Caco-2 (cell line): ENCODE measurements at regions not wholly inside any gene's neighbourhood (a gene's known extent, or its start where the extent isn't known, plus 50 kb on each side); places are given as distances from the start of the nearest gene placed in this dataset.
A peak's percentile ranks its signal among the peaks of the same experiment; 100 is the strongest.

Experiments
- BruUV-seq: library from RNA; stranded (reverse); fragments of 400-500 nt; replicated peaks from 2 replicates; lab custom pipeline; 2021; lab: Mats Ljungman, UMichigan
- CTCF ChIA-PET: fragments of 300-600 bp; sonication (Branson Sonifier 250); formaldehyde crosslinking; loops from one replicate; lab custom pipeline; 2022; ENCODE audit warnings: antibody characterized with exemption; lab: Charles Lee
- POLR2A ChIA-PET: fragments of 300-600 bp; sonication (Branson Sonifier 250); formaldehyde crosslinking; loops from one replicate; lab custom pipeline; 2022; ENCODE audit warnings: antibody characterized with exemption; lab: Charles Lee
- DNase-seq, 2 experiments: peaks; one replicate each; pipeline versions ENCODE4 v3.0.0 to v3.0.0-alpha.2; 2020 to 2022
- H3K27me3 ChIP-seq: replicated peaks from 2 replicates; pipeline ENCODE4 v1.6.0; 2011; ENCODE audit warnings: low read length; ENCODE audit not compliant: control insufficient read depth, insufficient read depth
- H3K36me3 ChIP-seq: 2 replicates; pipeline ENCODE4 v1.5.1; 2011; ENCODE audit warnings: low read length; ENCODE audit not compliant: control insufficient read depth, insufficient read depth
- H3K4me1 ChIP-seq: fragments of 250-450 bp; sonication (Bioruptor Pico); 2 replicates; pipeline ENCODE4 v1.5.1; 2020; ENCODE audit warnings: mild to moderate bottlenecking
- H3K4me3 ChIP-seq: 2 replicates; pipeline ENCODE4 v1.5.1; 2011; ENCODE audit warnings: low read depth, mild to moderate bottlenecking, control low read depth, low read length
- H3K9me3 ChIP-seq: fragments of 250-450 bp; sonication (Bioruptor Pico); 2 replicates; pipeline ENCODE4 v1.5.1; 2020; ENCODE audit warnings: mild to moderate bottlenecking, moderate library complexity
- H3K27ac Mint-ChIP-seq: one replicate; pipeline ENCODE4 v1.8.0; 2022; ENCODE audit warnings: mixed read lengths; ENCODE audit not compliant: unreplicated experiment
- H3K27me3 Mint-ChIP-seq: one replicate; pipeline ENCODE4 v1.8.0; 2022; ENCODE audit warnings: mixed read lengths; ENCODE audit not compliant: insufficient read depth, unreplicated experiment
- H3K36me3 Mint-ChIP-seq: one replicate; pipeline ENCODE4 v1.8.0; 2022; ENCODE audit warnings: mild to moderate bottlenecking, mixed read lengths; ENCODE audit not compliant: insufficient read depth, unreplicated experiment
- H3K4me1 Mint-ChIP-seq: one replicate; pipeline ENCODE4 v1.8.0; 2022; ENCODE audit warnings: low read depth, mixed read lengths; ENCODE audit not compliant: unreplicated experiment
- H3K4me3 Mint-ChIP-seq: one replicate; pipeline ENCODE4 v1.8.0; 2022; ENCODE audit warnings: mild to moderate bottlenecking, moderate library complexity, mixed read lengths; ENCODE audit not compliant: unreplicated experiment
- H3K9me3 Mint-ChIP-seq: one replicate; pipeline ENCODE4 v1.8.0; 2022; ENCODE audit warnings: mixed read lengths; ENCODE audit not compliant: unreplicated experiment
- intact Hi-C: fragments of 100-400 bp; cut with micrococcal nuclease; formaldehyde crosslinking; loops from one replicate; pipeline ENCODE4 v1.10.0; 2022; ENCODE audit not compliant: unreplicated experiment
- TF ChIP-seq, protein P1 (sequence below), 2 experiments: fragments of 200-600 bp in 1 of 2; IDR thresholded peaks; 1 replicate in 1 of 2; 2 replicates in 1 of 2; pipeline versions ENCODE4 v1.5.1 to v1.8.0; 2011 to 2022; ENCODE audit warnings: antibody characterized with exemption in 1 of 2, control low read depth in 1 of 2, inconsistent platforms in 1 of 2, low read depth in 1 of 2, low read length in 1 of 2, mild to moderate bottlenecking in 1 of 2, moderate library complexity in 1 of 2; ENCODE audit not compliant: insufficient read depth in 1 of 2, severe bottlenecking in 1 of 2, unreplicated experiment in 1 of 2

DNA sequence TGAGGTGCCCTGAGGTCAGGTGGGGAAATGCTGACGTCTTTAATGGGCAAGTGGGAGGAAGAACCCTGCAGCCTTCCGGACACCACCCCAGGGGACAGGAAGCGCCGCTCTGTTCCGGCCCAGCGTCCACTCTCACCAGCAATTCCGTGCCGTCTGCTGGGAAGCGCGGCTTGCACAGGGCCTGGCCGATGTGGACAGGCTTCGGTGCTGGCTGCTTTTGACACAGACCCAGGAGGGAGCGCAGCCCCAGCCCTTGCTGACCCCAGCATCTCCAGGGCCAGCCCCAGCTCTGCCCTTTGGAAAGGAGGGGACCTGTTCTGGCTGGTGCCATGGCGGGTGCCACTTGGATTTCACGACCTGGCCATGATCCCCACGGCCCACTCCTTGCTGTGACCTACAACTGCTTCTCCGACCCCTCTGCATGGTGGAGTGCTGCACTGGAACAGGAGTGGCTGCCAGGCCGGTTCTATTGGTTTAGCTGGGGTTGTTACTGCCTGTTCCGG, 123.2 kb downstream of the DLL1 start:
- CTCF ChIA-PET, result no interaction called here

DNA sequence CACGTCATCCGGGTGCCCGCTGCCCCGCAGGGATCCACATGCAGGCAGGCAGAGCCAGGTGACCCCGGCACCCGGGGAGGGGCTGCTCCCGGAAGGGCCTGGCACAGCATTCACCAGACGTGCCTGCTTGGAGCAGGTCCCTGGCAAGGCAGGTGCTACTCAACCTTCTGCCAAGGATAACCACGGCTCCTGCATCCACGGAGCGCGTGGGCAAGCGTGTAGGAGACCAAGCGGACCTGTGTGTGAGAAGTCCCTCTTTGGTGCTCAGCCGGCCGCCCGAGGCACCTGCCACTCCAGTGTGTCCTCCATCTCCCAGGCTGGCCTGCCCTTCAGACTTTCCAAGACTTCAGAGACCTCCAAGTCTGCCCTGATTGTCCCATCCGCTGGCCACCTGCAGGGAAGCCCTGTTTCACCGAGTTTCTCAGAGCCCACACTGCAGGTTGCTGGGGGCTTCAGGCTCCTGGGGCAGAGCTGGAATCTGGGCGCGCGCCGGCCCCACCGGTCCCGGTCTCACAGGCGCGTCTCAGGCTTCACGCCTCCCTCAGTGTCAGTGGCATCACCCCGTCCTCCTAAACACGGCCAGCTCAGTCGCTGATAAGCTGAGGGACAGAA, 124.3 kb downstream of the DLL1 start:
- no peaks in the 10 kb centered on the region for H3K4me1 ChIP-seq
- no peak overlapping the region for H3K27ac Mint-ChIP-seq
- no peaks in the 10 kb centered on the region for H3K27me3 ChIP-seq
- H3K4me3 Mint-ChIP-seq, result no peak overlapping the region
- H3K4me3 ChIP-seq, result no peak overlapping the region
- ChIA-PET POLR2A (no interaction called here), CTCF (no interaction called here)
- peak in 1 of 2 experiments; percentile 23 for DNase-seq
- TF ChIP-seq, protein P1, sequence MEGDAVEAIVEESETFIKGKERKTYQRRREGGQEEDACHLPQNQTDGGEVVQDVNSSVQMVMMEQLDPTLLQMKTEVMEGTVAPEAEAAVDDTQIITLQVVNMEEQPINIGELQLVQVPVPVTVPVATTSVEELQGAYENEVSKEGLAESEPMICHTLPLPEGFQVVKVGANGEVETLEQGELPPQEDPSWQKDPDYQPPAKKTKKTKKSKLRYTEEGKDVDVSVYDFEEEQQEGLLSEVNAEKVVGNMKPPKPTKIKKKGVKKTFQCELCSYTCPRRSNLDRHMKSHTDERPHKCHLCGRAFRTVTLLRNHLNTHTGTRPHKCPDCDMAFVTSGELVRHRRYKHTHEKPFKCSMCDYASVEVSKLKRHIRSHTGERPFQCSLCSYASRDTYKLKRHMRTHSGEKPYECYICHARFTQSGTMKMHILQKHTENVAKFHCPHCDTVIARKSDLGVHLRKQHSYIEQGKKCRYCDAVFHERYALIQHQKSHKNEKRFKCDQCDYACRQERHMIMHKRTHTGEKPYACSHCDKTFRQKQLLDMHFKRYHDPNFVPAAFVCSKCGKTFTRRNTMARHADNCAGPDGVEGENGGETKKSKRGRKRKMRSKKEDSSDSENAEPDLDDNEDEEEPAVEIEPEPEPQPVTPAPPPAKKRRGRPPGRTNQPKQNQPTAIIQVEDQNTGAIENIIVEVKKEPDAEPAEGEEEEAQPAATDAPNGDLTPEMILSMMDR (IDR thresholded peaks at IDR 0.05; ENCODE audit: insufficient read depth in 1 of 2, low read depth in 1 of 2, low read length in 1 of 2, severe bottlenecking in 1 of 2, unreplicated experiment in 1 of 2), result no peak
- H3K36me3 Mint-ChIP-seq, result no peaks in the 10 kb centered on the region
- no peaks in the 10 kb centered on the region for H3K4me1 Mint-ChIP-seq
- no peaks in the 10 kb centered on the region for H3K27me3 Mint-ChIP-seq
- no peaks in the 10 kb centered on the region for H3K9me3 ChIP-seq
- H3K36me3 ChIP-seq, result no peaks in the 10 kb centered on the region
- no TSS peak for BruUV-seq
- intact Hi-C loops, result no loop called here
- H3K9me3 Mint-ChIP-seq, result no peaks in the 10 kb centered on the region

More for the DNA sequence above, 123.2 kb downstream of the DLL1 start:
- no TSS peak for BruUV-seq
- Mint-ChIP-seq H3K27ac (no peak overlapping the region), H3K9me3 (no peaks in the 10 kb centered on the region), H3K4me1 (no peaks in the 10 kb centered on the region), H3K27me3 (no peaks in the 10 kb centered on the region), H3K4me3 (no peak overlapping the region), H3K36me3 (no peaks in the 10 kb centered on the region)
- TF ChIP-seq, protein P1 (IDR thresholded peaks at IDR 0.05; ENCODE audit: insufficient read depth in 1 of 2, low read depth in 1 of 2, low read length in 1 of 2, severe bottlenecking in 1 of 2, unreplicated experiment in 1 of 2), result no peak
- H3K4me3 ChIP-seq, result no peak overlapping the region
- H3K27me3 ChIP-seq, result no peaks in the 10 kb centered on the region
- H3K4me1 ChIP-seq, result no peaks in the 10 kb centered on the region
- intact Hi-C loops, result no loop called here
- POLR2A ChIA-PET, result no interaction called here
- H3K9me3 ChIP-seq, result no peaks in the 10 kb centered on the region
- DNase-seq, result peak in 1 of 2 experiments; percentile 10
- no peaks in the 10 kb centered on the region for H3K36me3 ChIP-seq

DNA sequence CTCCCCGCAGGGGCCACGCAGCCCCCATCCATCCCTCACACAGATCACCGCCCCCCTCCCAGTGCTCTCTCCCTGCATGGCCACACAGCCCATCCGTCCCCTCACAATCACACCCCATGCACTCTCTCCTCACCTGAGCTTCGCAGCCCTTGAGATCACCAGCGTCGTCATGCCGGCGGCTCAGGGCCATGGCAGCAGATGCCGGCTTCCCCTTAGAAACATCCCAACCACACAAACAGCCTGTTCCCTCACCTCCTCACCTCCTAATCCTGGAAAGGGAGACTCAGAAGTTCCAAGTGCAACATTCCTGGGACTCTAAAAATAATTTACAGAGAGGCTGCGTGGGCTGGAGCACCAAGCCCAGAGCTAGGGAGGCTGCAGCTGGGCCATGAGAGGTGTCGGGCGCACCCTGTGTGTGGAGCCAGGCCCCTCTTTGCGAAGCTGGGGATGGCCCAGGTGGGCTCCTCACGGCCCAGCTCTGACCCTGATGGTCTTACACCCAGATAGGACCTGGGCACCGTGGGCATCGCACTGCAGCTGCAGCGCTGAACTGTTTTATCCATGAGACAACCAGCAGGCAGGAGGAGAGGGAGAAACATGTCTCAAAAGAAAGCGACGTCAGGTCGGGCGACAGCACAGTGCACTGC, 125.3 kb downstream of the DLL1 start:
- Histone ChIP-seq H3K4me3 (no peak overlapping the region), H3K27me3 (no peaks in the 10 kb centered on the region), H3K9me3 (peaks cover 6% of the 10 kb centered on the region; the same call in 1 of the 2 replicates), H3K4me1 (no peaks in the 10 kb centered on the region), H3K36me3 (no peaks in the 10 kb centered on the region)
- no peak overlapping the region for H3K27ac Mint-ChIP-seq
- no peak for DNase-seq
- TF ChIP-seq, protein P1 (IDR thresholded peaks at IDR 0.05; ENCODE audit: insufficient read depth in 1 of 2, low read depth in 1 of 2, low read length in 1 of 2, severe bottlenecking in 1 of 2, unreplicated experiment in 1 of 2), result no peak
- no peaks in the 10 kb centered on the region for H3K9me3 Mint-ChIP-seq
- intact Hi-C loops, result no loop called here
- H3K4me1 Mint-ChIP-seq, result no peaks in the 10 kb centered on the region
- CTCF ChIA-PET, result no interaction called here
- no TSS peak for BruUV-seq
- H3K27me3 Mint-ChIP-seq, result no peaks in the 10 kb centered on the region
- POLR2A ChIA-PET, result no interaction called here
- H3K4me3 Mint-ChIP-seq, result no peak overlapping the region
- no peaks in the 10 kb centered on the region for H3K36me3 Mint-ChIP-seq
